Keratinocyte (primary cell): ENCODE measurements at regions not wholly inside any gene's neighbourhood (a gene's known extent, or its start where the extent isn't known, plus 50 kb on each side); places are given as distances from the start of the nearest gene placed in this dataset.

ENCODE experiments used
- DNase-seq: peaks from one replicate; pipeline ENCODE4 v3.0.0-alpha.2; 2011; ENCODE audit warnings: low read depth, missing footprints, low spot score
- FAIRE-seq: peaks from 2 replicates; lab custom pipeline; 2011; peaks lifted over from hg19 to GRCh38; lab: Jason Lieb, UNC
- H2AFZ ChIP-seq: 2 replicates; pipeline ENCODE4 v1.6.0; 2012; ENCODE audit warnings: low read length, control low read depth, inconsistent platforms; ENCODE audit not compliant: control insufficient read depth
- H3K27ac ChIP-seq: 2 replicates; pipeline ENCODE4 v1.5.1; 2011; ENCODE audit warnings: low read length; ENCODE audit not compliant: control insufficient read depth, insufficient read depth
- H3K27me3 ChIP-seq: 3 replicates; pipeline ENCODE4 v1.6.0; 2011; ENCODE audit warnings: low read length; ENCODE audit not compliant: control insufficient read depth, insufficient read depth; ENCODE audit errors: extremely low read depth
- H3K36me3 ChIP-seq, 2 experiments: 2 replicates in 1 of 2; 3 replicates in 1 of 2; pipeline ENCODE4 v1.5.1; 2011; ENCODE audit warnings: low read length in 2 of 2, mild to moderate bottlenecking in 1 of 2; ENCODE audit not compliant: control insufficient read depth in 2 of 2, insufficient read depth in 2 of 2; ENCODE audit errors: extremely low read depth in 1 of 2
- H3K4me1 ChIP-seq: 3 replicates; pipeline ENCODE4 v1.5.1; 2011; ENCODE audit warnings: low read length; ENCODE audit not compliant: control insufficient read depth, insufficient read depth; ENCODE audit errors: extremely low read depth
- H3K4me2 ChIP-seq: 3 replicates; pipeline ENCODE4 v1.6.0; 2011; ENCODE audit warnings: low read depth, low read length; ENCODE audit not compliant: control insufficient read depth, insufficient read depth; ENCODE audit errors: extremely low read depth
- H3K4me3 ChIP-seq, 3 experiments: fragments of 200-600 bp in 1 of 3; sonication (generic) in 1 of 3; 2 replicates in 2 of 3; 3 replicates in 1 of 3; pipeline ENCODE4 v1.5.1; 2011 to 2016; ENCODE audit warnings: low read length in 3 of 3, mild to moderate bottlenecking in 3 of 3, control low read depth in 2 of 3, inconsistent platforms in 1 of 3, low read depth in 1 of 3, mixed read lengths in 1 of 3, mixed run types in 1 of 3, moderate library complexity in 1 of 3; ENCODE audit not compliant: control insufficient read depth in 2 of 3, insufficient read depth in 2 of 3; ENCODE audit errors: extremely low read depth in 1 of 3
- H3K79me2 ChIP-seq: 2 replicates; pipeline ENCODE4 v1.6.0; 2012; ENCODE audit warnings: low read length; ENCODE audit not compliant: control insufficient read depth, insufficient read depth
- H3K9ac ChIP-seq: 3 replicates; pipeline ENCODE4 v1.6.0; 2011; ENCODE audit warnings: low read length; ENCODE audit not compliant: control insufficient read depth, insufficient read depth; ENCODE audit errors: extremely low read depth
- H3K9me1 ChIP-seq: 3 replicates; pipeline ENCODE4 v1.6.0; 2011; ENCODE audit warnings: low read length; ENCODE audit not compliant: control insufficient read depth, insufficient read depth; ENCODE audit errors: extremely low read depth
- H3K9me3 ChIP-seq: 2 replicates; pipeline ENCODE4 v1.5.1; 2012; ENCODE audit warnings: low read depth, low read length; ENCODE audit not compliant: control insufficient read depth
- H4K20me1 ChIP-seq: 3 replicates; pipeline ENCODE4 v1.6.0; 2011; ENCODE audit warnings: low read length; ENCODE audit not compliant: control insufficient read depth, insufficient read depth; ENCODE audit errors: extremely low read depth
- EZH2 ChIP-seq: IDR thresholded peaks from one replicate; pipeline ENCODE4 v1.6.1; 2012; ENCODE audit warnings: inconsistent platforms, mild to moderate bottlenecking, low read length, moderate library complexity
- dilution Hi-C: fragments of 300-500 bp; cut with MboI; formaldehyde crosslinking; loops from one replicate; pipeline ENCODE4 v1.7.0; 2020; ENCODE audit warnings: low sequenced_read_pairs; ENCODE audit not compliant: extremely low pct_ligation_motif_present
- TF ChIP-seq, protein P1 (sequence below), 3 experiments: IDR thresholded peaks in 1 of 3; conservative IDR thresholded peaks in 1 of 3; optimal IDR thresholded peaks in 1 of 3; 2 replicates in 2 of 3; 3 replicates in 1 of 3; pipeline versions ENCODE3 to v1.5.1; 2011; ENCODE audit warnings: low read length in 3 of 3, mild to moderate bottlenecking in 3 of 3, moderate library complexity in 2 of 3, control low read depth in 1 of 3, inconsistent platforms in 1 of 3; ENCODE audit not compliant: insufficient read depth in 2 of 3; ENCODE audit errors: extremely low read depth in 1 of 3

DNA sequence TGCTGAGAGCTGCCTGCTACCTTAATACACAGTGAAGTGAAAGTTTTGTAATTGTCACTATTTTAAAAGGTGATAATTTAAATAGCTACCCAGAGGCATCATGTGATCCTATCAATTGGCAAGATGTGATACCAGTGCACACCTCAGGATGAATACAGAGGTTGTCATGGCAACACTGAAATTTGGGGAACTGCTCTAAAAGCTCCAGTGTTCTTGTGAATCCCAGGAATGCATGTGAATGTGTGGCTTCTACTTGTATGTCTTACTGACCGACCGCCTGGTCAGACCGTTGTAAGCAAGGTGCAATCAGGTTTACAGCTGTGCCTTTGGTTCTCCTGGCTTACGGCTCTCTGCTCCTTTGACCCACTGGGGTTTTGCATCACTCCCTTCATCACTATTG lies 146.3 kb upstream of the GJE1 start:
- Histone ChIP-seq H3K4me3 (no peak overlapping the region), H3K27ac (no peak overlapping the region), H3K36me3 (no peaks in the 10 kb centered on the region), H3K9me3 (no peaks in the 10 kb centered on the region), H3K9me1 (no peaks in the 10 kb centered on the region), H3K4me1 (peaks cover 4% of the 10 kb centered on the region), H3K4me2 (no peak overlapping the region), H3K9ac (no peak overlapping the region), H3K79me2 (no peaks in the 10 kb centered on the region), H3K27me3 (no peaks in the 10 kb centered on the region), H2AFZ (no peak overlapping the region), H4K20me1 (no peaks in the 10 kb centered on the region)
- FAIRE-seq: no peak
- no peak for TF ChIP-seq EZH2
- TF ChIP-seq, protein P1, sequence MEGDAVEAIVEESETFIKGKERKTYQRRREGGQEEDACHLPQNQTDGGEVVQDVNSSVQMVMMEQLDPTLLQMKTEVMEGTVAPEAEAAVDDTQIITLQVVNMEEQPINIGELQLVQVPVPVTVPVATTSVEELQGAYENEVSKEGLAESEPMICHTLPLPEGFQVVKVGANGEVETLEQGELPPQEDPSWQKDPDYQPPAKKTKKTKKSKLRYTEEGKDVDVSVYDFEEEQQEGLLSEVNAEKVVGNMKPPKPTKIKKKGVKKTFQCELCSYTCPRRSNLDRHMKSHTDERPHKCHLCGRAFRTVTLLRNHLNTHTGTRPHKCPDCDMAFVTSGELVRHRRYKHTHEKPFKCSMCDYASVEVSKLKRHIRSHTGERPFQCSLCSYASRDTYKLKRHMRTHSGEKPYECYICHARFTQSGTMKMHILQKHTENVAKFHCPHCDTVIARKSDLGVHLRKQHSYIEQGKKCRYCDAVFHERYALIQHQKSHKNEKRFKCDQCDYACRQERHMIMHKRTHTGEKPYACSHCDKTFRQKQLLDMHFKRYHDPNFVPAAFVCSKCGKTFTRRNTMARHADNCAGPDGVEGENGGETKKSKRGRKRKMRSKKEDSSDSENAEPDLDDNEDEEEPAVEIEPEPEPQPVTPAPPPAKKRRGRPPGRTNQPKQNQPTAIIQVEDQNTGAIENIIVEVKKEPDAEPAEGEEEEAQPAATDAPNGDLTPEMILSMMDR (optimal IDR thresholded peaks at IDR 0.05 in 1 of 3, IDR thresholded peaks at IDR 0.05 in 1 of 3, conservative IDR thresholded peaks at IDR 0.05 in 1 of 3; ENCODE audit: extremely low read depth in 1 of 3, insufficient read depth in 2 of 3, low read length in 3 of 3): no peak
- no peak for DNase-seq
- dilution Hi-C loops: no loop called here

DNA sequence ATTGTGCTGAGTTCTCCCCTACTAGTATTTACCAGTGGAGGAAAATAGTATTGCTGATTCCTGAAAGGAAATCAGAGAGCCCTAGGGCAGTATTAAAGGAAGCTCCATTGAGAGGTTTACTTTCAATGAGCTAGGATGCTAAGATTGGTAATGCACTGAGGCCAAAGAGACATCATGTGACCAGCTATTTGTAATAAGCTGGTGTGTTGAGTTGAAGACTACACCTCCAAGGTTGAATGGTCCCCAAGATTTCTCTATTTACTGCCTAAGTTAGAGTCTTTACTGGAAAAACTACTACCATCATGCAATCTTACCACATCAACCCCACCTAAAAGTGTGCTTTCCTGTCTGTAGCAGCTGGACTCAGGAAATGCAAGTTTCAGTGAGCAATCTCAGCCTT lies 151.5 kb upstream of the GJE1 start:
- Histone ChIP-seq H3K9me3 (no peaks in the 10 kb centered on the region), H3K79me2 (no peaks in the 10 kb centered on the region), H2AFZ (no peak overlapping the region), H3K27ac (no peak overlapping the region), H3K4me2 (no peak overlapping the region), H3K36me3 (no peaks in the 10 kb centered on the region), H3K27me3 (no peaks in the 10 kb centered on the region), H3K9ac (no peak overlapping the region), H3K9me1 (no peaks in the 10 kb centered on the region), H3K4me1 (no peaks in the 10 kb centered on the region), H4K20me1 (no peaks in the 10 kb centered on the region), H3K4me3 (no peak overlapping the region)
- dilution Hi-C loops: no loop called here
- FAIRE-seq (no peak), DNase-seq (no peak)
- TF ChIP-seq, protein P1 (optimal IDR thresholded peaks at IDR 0.05 in 1 of 3, IDR thresholded peaks at IDR 0.05 in 1 of 3, conservative IDR thresholded peaks at IDR 0.05 in 1 of 3; ENCODE audit: extremely low read depth in 1 of 3, insufficient read depth in 2 of 3, low read length in 3 of 3): no peak
- TF ChIP-seq EZH2: no peak
